ENCODE measurements at regions not wholly inside any gene's neighbourhood (a gene's known extent, or its start where the extent isn't known, plus 50 kb on each side); places are given as distances from the start of the nearest gene placed in this dataset.

DNA sequence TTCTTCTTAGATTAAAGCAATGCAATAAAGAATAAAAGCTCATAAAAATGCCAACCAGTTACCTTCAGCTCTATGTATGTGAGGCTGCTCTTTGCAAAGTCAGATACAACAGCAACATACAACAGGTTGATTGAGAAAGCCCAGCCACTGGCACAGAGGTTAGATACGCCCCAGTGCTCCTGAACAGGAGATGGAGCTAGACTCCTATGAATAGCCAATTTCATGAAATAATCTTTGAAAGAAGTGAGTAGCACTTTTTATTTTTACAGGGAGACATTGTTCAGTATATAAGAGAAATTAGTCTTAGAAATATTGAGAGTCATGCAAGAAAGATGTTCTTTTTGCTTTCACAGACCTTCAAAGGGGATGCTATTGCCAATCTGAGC lies 362.4 kb upstream of the MEX3C start:
- peak; percentile 6 for TF ChIP-seq CTCF (IDR thresholded peaks at IDR 0.05; ENCODE audit: borderline replicate concordance, extremely low read depth, low read length, poor library complexity, severe bottlenecking)
- TF ChIP-seq EZH2 (IDR thresholded peaks at IDR 0.05; ENCODE audit: borderline replicate concordance, low read depth, low read length, severe bottlenecking) = no peak
